Mammary epithelial cell (primary cell): ENCODE measurements at regions not wholly inside any gene's neighbourhood (a gene's known extent, or its start where the extent isn't known, plus 50 kb on each side); places are given as distances from the start of the nearest gene placed in this dataset.

Experiments
- EZH2 ChIP-seq: IDR thresholded peaks from 2 replicates; pipeline ENCODE4 v1.6.1; 2012; ENCODE audit warnings: low read length, inconsistent platforms, borderline replicate concordance
- TF ChIP-seq, protein P1 (sequence below), 2 donors: IDR thresholded peaks in 1 of 2; conservative IDR thresholded peaks in 1 of 2; 2 replicates each; pipeline ENCODE4 v1.5.1; 2011 to 2012; ENCODE audit warnings: inconsistent platforms in 2 of 2, low read length in 2 of 2, mild to moderate bottlenecking in 2 of 2, control low read depth in 1 of 2, low read depth in 1 of 2; ENCODE audit not compliant: insufficient read depth in 1 of 2; ENCODE audit errors: extremely low read depth in 1 of 2

GRCh38 chr5:112554101-112554977 lies 135.3 kb upstream of the EPB41L4A start:
- TF ChIP-seq EZH2 = no peak
- TF ChIP-seq, protein P1, sequence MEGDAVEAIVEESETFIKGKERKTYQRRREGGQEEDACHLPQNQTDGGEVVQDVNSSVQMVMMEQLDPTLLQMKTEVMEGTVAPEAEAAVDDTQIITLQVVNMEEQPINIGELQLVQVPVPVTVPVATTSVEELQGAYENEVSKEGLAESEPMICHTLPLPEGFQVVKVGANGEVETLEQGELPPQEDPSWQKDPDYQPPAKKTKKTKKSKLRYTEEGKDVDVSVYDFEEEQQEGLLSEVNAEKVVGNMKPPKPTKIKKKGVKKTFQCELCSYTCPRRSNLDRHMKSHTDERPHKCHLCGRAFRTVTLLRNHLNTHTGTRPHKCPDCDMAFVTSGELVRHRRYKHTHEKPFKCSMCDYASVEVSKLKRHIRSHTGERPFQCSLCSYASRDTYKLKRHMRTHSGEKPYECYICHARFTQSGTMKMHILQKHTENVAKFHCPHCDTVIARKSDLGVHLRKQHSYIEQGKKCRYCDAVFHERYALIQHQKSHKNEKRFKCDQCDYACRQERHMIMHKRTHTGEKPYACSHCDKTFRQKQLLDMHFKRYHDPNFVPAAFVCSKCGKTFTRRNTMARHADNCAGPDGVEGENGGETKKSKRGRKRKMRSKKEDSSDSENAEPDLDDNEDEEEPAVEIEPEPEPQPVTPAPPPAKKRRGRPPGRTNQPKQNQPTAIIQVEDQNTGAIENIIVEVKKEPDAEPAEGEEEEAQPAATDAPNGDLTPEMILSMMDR (conservative IDR thresholded peaks at IDR 0.05 in 1 of 2, IDR thresholded peaks at IDR 0.05 in 1 of 2; ENCODE audit: extremely low read depth in 1 of 2, insufficient read depth in 1 of 2, low read depth in 1 of 2, low read length in 2 of 2) = no peak
